K562 (cell line): ENCODE measurements at regions not wholly inside any gene's neighbourhood (a gene's known extent, or its start where the extent isn't known, plus 50 kb on each side); places are given as distances from the start of the nearest gene placed in this dataset.

Experiments used
- BRF1 ChIP-seq: IDR thresholded peaks from 3 replicates; pipeline ENCODE4 v1.6.1; 2011; ENCODE audit warnings: borderline replicate concordance, mild to moderate bottlenecking; ENCODE audit not compliant: insufficient read length; ENCODE audit errors: extremely low read depth
- ESRRB ChIP-seq: fragments of 250-450 bp; sonication (Bioruptor Pico); IDR thresholded peaks from 2 replicates; pipeline ENCODE4 v1.5.0; 2020; ENCODE audit warnings: mild to moderate bottlenecking, moderate library complexity, borderline replicate concordance
- EWSR1 ChIP-seq: fragments of 450-650 bp; IDR thresholded peaks from 2 replicates; pipeline ENCODE4 v1.6.1; 2018; ENCODE audit warnings: borderline replicate concordance, mild to moderate bottlenecking, low read depth, moderate library complexity; ENCODE audit not compliant: partially characterized antibody
- ILK ChIP-seq: fragments of 450-650 bp; IDR thresholded peaks from 2 replicates; pipeline ENCODE4 v1.6.1; 2016; ENCODE audit warnings: missing genetic modification characterization, low read depth, mild to moderate bottlenecking, missing compliant biosample characterization, moderate library complexity, borderline replicate concordance
- KAT2B ChIP-seq: IDR thresholded peaks from one replicate; pipeline ENCODE4 v1.6.1; 2012; ENCODE audit warnings: low read depth, mild to moderate bottlenecking, control low read depth, inconsistent platforms, low read length, moderate library complexity
- MEF2A ChIP-seq: IDR thresholded peaks from 2 replicates; pipeline ENCODE4 v1.6.1; 2011; ENCODE audit warnings: low read depth, mild to moderate bottlenecking, low read length, moderate library complexity; ENCODE audit not compliant: control insufficient read depth
- PURB ChIP-seq: sonication (generic); formaldehyde crosslinking; IDR thresholded peaks from 2 replicates; pipeline ENCODE4 v1.9.0; 2021; ENCODE audit warnings: low read depth, mild to moderate bottlenecking, missing genetic modification reagents
- PYGO2 ChIP-seq: fragments of 450-650 bp; IDR thresholded peaks from 2 replicates; pipeline ENCODE4 v1.6.1; 2016; ENCODE audit warnings: mild to moderate bottlenecking, missing genetic modification characterization, moderate library complexity, missing compliant biosample characterization
- SIX5 ChIP-seq, 2 experiments: IDR thresholded peaks; 2 replicates each; pipeline ENCODE4 v1.6.1; 2011; ENCODE audit warnings: low read length in 2 of 2, borderline replicate concordance in 1 of 2, low read depth in 1 of 2, mild to moderate bottlenecking in 1 of 2, moderate library complexity in 1 of 2; ENCODE audit not compliant: insufficient read depth in 1 of 2
- SMAD2 ChIP-seq: fragments of 150-350 bp; IDR thresholded peaks from 2 replicates; pipeline ENCODE4 v1.6.1; 2014; ENCODE audit warnings: low read depth, mild to moderate bottlenecking, low read length
- SMAD4 ChIP-seq: fragments of 250-450 bp; sonication (Bioruptor Pico); conservative IDR thresholded peaks from 2 replicates; pipeline ENCODE4 v1.8.0; 2021; ENCODE audit warnings: inconsistent platforms, mild to moderate bottlenecking, moderate library complexity
- TAF7 ChIP-seq: fragments of 450-650 bp; IDR thresholded peaks from 2 replicates; pipeline ENCODE4 v1.6.1; 2016; ENCODE audit warnings: missing genetic modification characterization, missing compliant biosample characterization
- ZBED1 ChIP-seq: IDR thresholded peaks from 2 replicates; pipeline ENCODE4 v1.6.1; 2014
- ZFP1 ChIP-seq: fragments of 450-650 bp; formaldehyde crosslinking; IDR thresholded peaks from 2 replicates; pipeline ENCODE4 v1.4.0; 2020; ENCODE audit warnings: mild to moderate bottlenecking, mixed read lengths
- ZNF239 ChIP-seq: fragments of 250-450 bp; sonication (Bioruptor Pico); IDR thresholded peaks from 2 replicates; pipeline ENCODE4 v1.4.0; 2020; ENCODE audit warnings: mild to moderate bottlenecking
- ZNF274 ChIP-seq: IDR thresholded peaks from 2 replicates; pipeline ENCODE4 v1.6.1; 2011; ENCODE audit warnings: low read depth, mild to moderate bottlenecking, low read length, moderate library complexity, borderline replicate concordance
- TF ChIP-seq, protein P1 (sequence below): fragments of 450-650 bp; IDR thresholded peaks from 2 replicates; pipeline ENCODE4 v1.6.1; 2018; ENCODE audit not compliant: partially characterized antibody
- TF ChIP-seq, protein P2 (sequence below), 2 experiments: fragments of 450-650 bp in 1 of 2; sonication (generic) in 1 of 2; formaldehyde crosslinking in 1 of 2; IDR thresholded peaks in 1 of 2; conservative IDR thresholded peaks in 1 of 2; 2 replicates each; pipeline versions ENCODE4 v1.6.1 to v1.8.1; 2016 to 2023; ENCODE audit warnings: mild to moderate bottlenecking in 2 of 2, moderate library complexity in 2 of 2, inconsistent platforms in 1 of 2, missing genetic modification reagents in 1 of 2
- TF ChIP-seq, protein P3 (sequence below): IDR thresholded peaks from 3 replicates; pipeline ENCODE4 v1.6.1; 2011; ENCODE audit warnings: borderline replicate concordance, mild to moderate bottlenecking, moderate library complexity; ENCODE audit not compliant: insufficient read length; ENCODE audit errors: extremely low read depth

DNA sequence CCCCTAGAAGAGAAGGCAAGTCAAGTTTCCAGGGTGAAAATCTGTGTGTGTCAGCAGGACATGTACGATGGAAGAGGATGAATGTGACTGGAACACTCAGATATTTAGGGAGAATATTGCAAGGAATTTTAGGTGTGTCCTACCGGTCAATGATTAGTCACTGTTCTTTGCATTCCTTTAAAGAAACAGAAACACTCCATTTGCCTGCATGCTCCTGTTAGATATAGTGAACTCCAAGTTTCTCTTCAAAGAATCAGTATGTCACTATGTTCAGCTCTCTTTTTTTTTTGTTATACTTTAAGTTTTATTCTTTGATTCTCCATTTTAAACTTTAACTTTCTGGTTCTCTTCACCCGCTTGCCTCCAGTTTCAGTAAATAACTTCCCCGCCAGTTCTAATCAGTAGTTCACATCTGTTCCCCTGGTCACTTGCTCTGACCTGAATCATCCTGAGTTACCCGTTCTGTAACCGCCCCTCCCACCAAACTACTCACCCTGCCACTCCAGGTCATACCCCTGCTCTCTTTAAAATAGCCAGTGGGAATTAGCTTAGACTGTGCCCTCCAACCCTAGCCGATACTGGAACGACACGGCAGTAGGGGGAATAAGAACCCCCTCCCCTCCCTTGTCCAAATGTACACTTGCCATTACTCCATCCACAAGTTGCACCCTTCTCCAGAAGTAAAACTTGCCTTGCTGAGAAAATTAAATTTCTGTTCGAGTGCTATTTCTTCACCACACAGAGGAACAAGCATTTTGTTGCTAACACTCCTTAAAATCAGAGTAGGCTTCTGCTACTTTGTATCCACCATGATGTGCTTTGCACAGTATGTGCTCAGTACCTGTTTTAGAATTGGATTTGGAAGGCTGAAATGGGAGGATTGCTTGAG lies 268.4 kb downstream of the METTL4 start (continued):
- TF ChIP-seq, protein P1, sequence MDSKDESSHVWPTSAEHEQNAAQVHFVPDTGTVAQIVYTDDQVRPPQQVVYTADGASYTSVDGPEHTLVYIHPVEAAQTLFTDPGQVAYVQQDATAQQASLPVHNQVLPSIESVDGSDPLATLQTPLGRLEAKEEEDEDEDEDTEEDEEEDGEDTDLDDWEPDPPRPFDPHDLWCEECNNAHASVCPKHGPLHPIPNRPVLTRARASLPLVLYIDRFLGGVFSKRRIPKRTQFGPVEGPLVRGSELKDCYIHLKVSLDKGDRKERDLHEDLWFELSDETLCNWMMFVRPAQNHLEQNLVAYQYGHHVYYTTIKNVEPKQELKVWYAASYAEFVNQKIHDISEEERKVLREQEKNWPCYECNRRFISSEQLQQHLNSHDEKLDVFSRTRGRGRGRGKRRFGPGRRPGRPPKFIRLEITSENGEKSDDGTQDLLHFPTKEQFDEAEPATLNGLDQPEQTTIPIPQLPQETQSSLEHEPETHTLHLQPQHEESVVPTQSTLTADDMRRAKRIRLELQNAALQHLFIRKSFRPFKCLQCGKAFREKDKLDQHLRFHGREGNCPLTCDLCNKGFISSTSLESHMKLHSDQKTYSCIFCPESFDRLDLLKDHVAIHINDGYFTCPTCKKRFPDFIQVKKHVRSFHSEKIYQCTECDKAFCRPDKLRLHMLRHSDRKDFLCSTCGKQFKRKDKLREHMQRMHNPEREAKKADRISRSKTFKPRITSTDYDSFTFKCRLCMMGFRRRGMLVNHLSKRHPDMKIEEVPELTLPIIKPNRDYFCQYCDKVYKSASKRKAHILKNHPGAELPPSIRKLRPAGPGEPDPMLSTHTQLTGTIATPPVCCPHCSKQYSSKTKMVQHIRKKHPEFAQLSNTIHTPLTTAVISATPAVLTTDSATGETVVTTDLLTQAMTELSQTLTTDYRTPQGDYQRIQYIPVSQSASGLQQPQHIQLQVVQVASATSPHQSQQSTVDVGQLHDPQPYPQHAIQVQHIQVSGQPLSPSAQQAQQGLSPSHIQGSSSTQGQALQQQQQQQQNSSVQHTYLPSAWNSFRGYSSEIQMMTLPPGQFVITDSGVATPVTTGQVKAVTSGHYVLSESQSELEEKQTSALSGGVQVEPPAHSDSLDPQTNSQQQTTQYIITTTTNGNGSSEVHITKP = peak; percentile 93
- TF ChIP-seq MEF2A (no peak), ZNF274 (no peak), ZNF239 (CRISPR knock-in tag) (no peak), PURB (CRISPR knock-in tag) (no peak), SIX5 (IDR thresholded peaks at IDR 0.05; ENCODE audit: borderline replicate concordance in 1 of 2, insufficient read depth in 1 of 2, low read depth in 1 of 2, low read length in 2 of 2) (no peak), TAF7 (tag) (no peak), SMAD2 (no peak), EWSR1 (no peak), ZBED1 (no peak), SMAD4 (CRISPR knock-in tag) (0 out of 2 replicates have a peak, but pooled peaks have one; percentile 48), ESRRB (CRISPR knock-in tag) (no peak), ILK (peak; percentile 31; the same call in 1 of the 2 replicates), BRF1 (no peak), PYGO2 (no peak), KAT2B (no peak), ZFP1 (CRISPR knock-in tag) (no peak)
- TF ChIP-seq, protein P2, sequence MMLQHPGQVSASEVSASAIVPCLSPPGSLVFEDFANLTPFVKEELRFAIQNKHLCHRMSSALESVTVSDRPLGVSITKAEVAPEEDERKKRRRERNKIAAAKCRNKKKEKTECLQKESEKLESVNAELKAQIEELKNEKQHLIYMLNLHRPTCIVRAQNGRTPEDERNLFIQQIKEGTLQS (IDR thresholded peaks at IDR 0.05) = peak; percentile 84
- TF ChIP-seq, protein P2 (CRISPR knock-in tag; conservative IDR thresholded peaks at IDR 0.05) = no peak
- TF ChIP-seq, protein P3, sequence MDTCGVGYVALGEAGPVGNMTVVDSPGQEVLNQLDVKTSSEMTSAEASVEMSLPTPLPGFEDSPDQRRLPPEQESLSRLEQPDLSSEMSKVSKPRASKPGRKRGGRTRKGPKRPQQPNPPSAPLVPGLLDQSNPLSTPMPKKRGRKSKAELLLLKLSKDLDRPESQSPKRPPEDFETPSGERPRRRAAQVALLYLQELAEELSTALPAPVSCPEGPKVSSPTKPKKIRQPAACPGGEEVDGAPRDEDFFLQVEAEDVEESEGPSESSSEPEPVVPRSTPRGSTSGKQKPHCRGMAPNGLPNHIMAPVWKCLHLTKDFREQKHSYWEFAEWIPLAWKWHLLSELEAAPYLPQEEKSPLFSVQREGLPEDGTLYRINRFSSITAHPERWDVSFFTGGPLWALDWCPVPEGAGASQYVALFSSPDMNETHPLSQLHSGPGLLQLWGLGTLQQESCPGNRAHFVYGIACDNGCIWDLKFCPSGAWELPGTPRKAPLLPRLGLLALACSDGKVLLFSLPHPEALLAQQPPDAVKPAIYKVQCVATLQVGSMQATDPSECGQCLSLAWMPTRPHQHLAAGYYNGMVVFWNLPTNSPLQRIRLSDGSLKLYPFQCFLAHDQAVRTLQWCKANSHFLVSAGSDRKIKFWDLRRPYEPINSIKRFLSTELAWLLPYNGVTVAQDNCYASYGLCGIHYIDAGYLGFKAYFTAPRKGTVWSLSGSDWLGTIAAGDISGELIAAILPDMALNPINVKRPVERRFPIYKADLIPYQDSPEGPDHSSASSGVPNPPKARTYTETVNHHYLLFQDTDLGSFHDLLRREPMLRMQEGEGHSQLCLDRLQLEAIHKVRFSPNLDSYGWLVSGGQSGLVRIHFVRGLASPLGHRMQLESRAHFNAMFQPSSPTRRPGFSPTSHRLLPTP = no peak
